K562 (cell line): ENCODE measurements at regions not wholly inside any gene's neighbourhood (a gene's known extent, or its start where the extent isn't known, plus 50 kb on each side); places are given as distances from the start of the nearest gene placed in this dataset.

Experiments
- ATAC-seq: fragments of 200-7000 bp; cut with Tn5 transposase; 3 replicates; pipeline ENCODE4 v1.9.1; 2020; ENCODE audit warnings: moderate library complexity
- BruUV-seq: library from RNA; stranded (reverse); fragments of 400-500 nt; replicated peaks from 2 replicates; lab custom pipeline; 2021; lab: Mats Ljungman, UMichigan
- CTCF ChIA-PET: fragments of 300-600 bp; formaldehyde crosslinking; extraction: SDS; loops from one replicate; lab custom pipeline; 2021; ENCODE audit warnings: low intra/inter-chr PET ratio; lab: Yijun Ruan, JAX
- POLR2A ChIA-PET: fragments of 300-600, 350-650 bp; sonication (Branson Sonifier 250); formaldehyde crosslinking; extraction: SDS; loops from one replicate; lab custom pipeline; 2021; ENCODE audit warnings: antibody characterized with exemption, inconsistent platforms; lab: Yijun Ruan, JAX
- DNase-seq, 4 experiments: peaks; one replicate each; pipeline versions ENCODE4 v3.0.0 to v3.0.0-alpha.2; 2011 to 2018; ENCODE audit warnings: low spot score in 3 of 4, mixed read lengths in 3 of 4; ENCODE audit errors: extremely low read depth in 1 of 4
- FAIRE-seq: peaks from 2 replicates; lab custom pipeline; 2011; peaks lifted over from hg19 to GRCh38; lab: Jason Lieb, UNC
- H2AFZ ChIP-seq: 2 replicates; pipeline ENCODE4 v1.6.0; 2011; ENCODE audit warnings: low read depth, low read length, control low read depth, inconsistent platforms
- H3K27ac ChIP-seq: fragments of 200-600 bp; 3 replicates; pipeline ENCODE4 v1.8.0; 2011; ENCODE audit warnings: low read depth, mild to moderate bottlenecking, control low read depth, inconsistent platforms, low read length, moderate library complexity, mixed read lengths; ENCODE audit errors: extremely low read depth
- H3K27me3 ChIP-seq, 2 experiments: fragments of 300-600 bp in 1 of 2; 2 replicates in 1 of 2; 3 replicates in 1 of 2; pipeline versions ENCODE4 v1.6.0 to v1.8.0; 2011; ENCODE audit warnings: inconsistent platforms in 2 of 2, low read length in 2 of 2, mild to moderate bottlenecking in 1 of 2, mixed read lengths in 1 of 2, moderate library complexity in 1 of 2; ENCODE audit not compliant: control insufficient read depth in 2 of 2, insufficient read depth in 2 of 2
- H3K36me3 ChIP-seq: fragments of 300-600 bp; 3 replicates; pipeline ENCODE4 v1.8.0; 2011; ENCODE audit warnings: mild to moderate bottlenecking, low read length, inconsistent platforms; ENCODE audit not compliant: control insufficient read depth, insufficient read depth
- H3K4me1 ChIP-seq, 2 experiments: fragments of 200-600 bp in 1 of 2; replicated peaks in 1 of 2; 2 replicates in 1 of 2; 3 replicates in 1 of 2; pipeline versions ENCODE4 v1.5.1 to v1.8.0; 2011; ENCODE audit warnings: inconsistent platforms in 2 of 2, low read length in 2 of 2, mild to moderate bottlenecking in 1 of 2, mixed read lengths in 1 of 2, moderate library complexity in 1 of 2; ENCODE audit not compliant: control insufficient read depth in 2 of 2, insufficient read depth in 2 of 2
- H3K4me2 ChIP-seq: 2 replicates; pipeline ENCODE4 v1.6.1; 2011; ENCODE audit warnings: low read length, control low read depth, inconsistent platforms, mixed read lengths; ENCODE audit not compliant: insufficient read depth
- H3K4me3 ChIP-seq: fragments of 200-600 bp; sonication (generic), shearing (Covaris generic); 2 replicates; pipeline ENCODE4 v1.5.1; 2016; ENCODE audit warnings: control low read depth, inconsistent platforms
- H3K79me2 ChIP-seq: fragments of 200-600 bp; 3 replicates; pipeline ENCODE4 v1.8.0; 2011; ENCODE audit warnings: low read length, inconsistent platforms; ENCODE audit not compliant: control insufficient read depth, insufficient read depth
- H3K9ac ChIP-seq, 2 experiments: 2 replicates each; pipeline versions ENCODE4 v1.6.0 to v1.6.1; 2011; ENCODE audit warnings: low read depth in 2 of 2, low read length in 2 of 2, control low read depth in 1 of 2, inconsistent platforms in 1 of 2, mild to moderate bottlenecking in 1 of 2, mixed read lengths in 1 of 2; ENCODE audit not compliant: insufficient read depth in 1 of 2
- H3K9me1 ChIP-seq: one replicate; pipeline ENCODE4 v1.6.0; 2011; ENCODE audit warnings: inconsistent platforms, mild to moderate bottlenecking, low read length, moderate library complexity; ENCODE audit not compliant: control insufficient read depth, insufficient read depth
- H3K9me3 ChIP-seq: replicated peaks from 2 replicates; pipeline ENCODE4 v1.5.1; 2011; ENCODE audit warnings: low read depth, low read length, inconsistent platforms; ENCODE audit not compliant: control insufficient read depth, insufficient read depth
- H4K20me1 ChIP-seq: replicated peaks from 2 replicates; pipeline ENCODE4 v1.6.1; 2011; ENCODE audit warnings: low read length, inconsistent platforms, mixed read lengths; ENCODE audit not compliant: control insufficient read depth, insufficient read depth
- BHLHE40 ChIP-seq: IDR thresholded peaks from 2 replicates; pipeline ENCODE4 v1.6.1; 2011; ENCODE audit warnings: low read length, improper control_type of control experiment
- FOXJ2 ChIP-seq: fragments of 200-800 bp; sonication (Bioruptor generic); IDR thresholded peaks from 2 replicates; pipeline ENCODE4 v1.6.1; 2016; ENCODE audit warnings: missing genetic modification characterization, missing compliant biosample characterization
- PRPF4 ChIP-seq: fragments of 200-400 bp; formaldehyde crosslinking; IDR thresholded peaks from one replicate; pipeline ENCODE4 v1.6.1; 2017; ENCODE audit warnings: low read length, low read depth, mild to moderate bottlenecking; ENCODE audit not compliant: insufficient read depth, poor library complexity, severe bottlenecking
- ZNF778 ChIP-seq: fragments of 450-650 bp; formaldehyde crosslinking; IDR thresholded peaks from 2 replicates; pipeline ENCODE4 v1.4.0; 2020; ENCODE audit warnings: mild to moderate bottlenecking, moderate library complexity
- WGBS: fragments of 100-300 bp; shearing (Covaris generic); methylation state at CpG from one replicate; pipeline ENCODE4 v1.1.6; 2016; ENCODE audit warnings: low coverage, mixed read lengths; ENCODE audit not compliant: insufficient coverage; ENCODE audit errors: missing lambda C conversion rate; 5-methylcytosine and 5-hydroxymethylcytosine counted together
- in situ Hi-C: fragments of 300-500 bp; cut with MboI; formaldehyde crosslinking; loops from 4 replicates; pipeline ENCODE4 v1.15.0; 2018; ENCODE audit warnings: inconsistent platforms, mixed read lengths
- intact Hi-C: fragments of 100-400 bp; cut with micrococcal nuclease; formaldehyde crosslinking; loops from 2 replicates; pipeline ENCODE4 v1.14.2; 2022

DNA sequence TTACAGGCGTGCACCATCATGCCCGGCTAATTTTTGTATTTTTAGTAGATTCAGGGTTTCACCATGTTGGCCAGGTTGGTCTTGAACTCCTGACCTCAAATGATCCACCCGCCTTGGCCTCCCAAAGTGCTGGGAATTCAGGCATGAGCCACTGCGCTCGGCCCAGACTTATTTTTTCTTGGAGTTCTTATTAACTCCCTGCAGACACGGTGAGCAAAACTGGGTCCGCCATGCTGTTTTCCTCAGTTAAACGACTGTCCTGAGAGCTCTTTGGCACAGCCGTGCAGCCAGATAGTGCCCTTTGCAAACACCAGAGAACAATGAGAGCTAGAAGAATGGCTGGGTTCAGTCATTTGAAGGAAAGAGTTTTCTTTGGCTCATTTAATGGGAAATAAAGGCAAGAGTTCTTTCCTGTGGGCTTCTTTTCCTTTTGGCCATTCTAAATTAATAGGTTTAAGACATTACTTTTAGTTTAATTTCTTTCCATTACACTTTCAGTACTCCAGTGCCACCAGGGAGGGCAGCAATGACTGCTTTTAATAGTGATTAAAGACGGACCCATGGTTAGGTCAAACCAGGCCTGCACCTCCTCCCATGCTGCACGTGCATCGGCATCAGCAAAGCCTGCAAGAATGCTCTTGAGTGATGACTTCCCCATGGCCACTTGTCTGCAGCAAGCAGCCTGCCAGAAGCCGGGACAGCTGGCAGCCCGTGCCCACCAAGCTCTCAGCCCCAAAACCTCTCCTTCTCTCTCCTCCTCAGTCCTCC, 60.7 kb downstream of the VCPKMT start:
- no peaks in the 10 kb centered on the region for H3K79me2 ChIP-seq
- no peak for DNase-seq
- H3K27me3 ChIP-seq: no peaks in the 10 kb centered on the region
- intact Hi-C loops (no loop called here), in situ Hi-C loops (no loop called here)
- no peaks in the 10 kb centered on the region for H3K36me3 ChIP-seq
- no TSS peak for BruUV-seq
- peaks cover 15 to 32% of the 10 kb centered on the region in 2 experiments for H3K4me1 ChIP-seq
- ChIA-PET POLR2A (no interaction called here), CTCF (no interaction called here)
- ATAC-seq: no peak
- no peak overlapping the region for H3K9ac ChIP-seq
- peak overlapping the region; percentile 82; the same call in 1 of the 2 replicates for H2AFZ ChIP-seq
- H3K9me1 ChIP-seq: no peaks in the 10 kb centered on the region
- TF ChIP-seq BHLHE40 (peak; percentile 39; the same call in 1 of the 2 replicates), FOXJ2 (no peak), PRPF4 (no peak)
- TF ChIP-seq, all 486 proteins: peak for 1
- 88% methylated on average over 10 of the region's 14 CpGs for WGBS
- Histone ChIP-seq H3K4me3 (no peak overlapping the region), H3K27ac (no peak overlapping the region), H3K9me3 (no peaks in the 10 kb centered on the region), H4K20me1 (no peaks in the 10 kb centered on the region), H3K4me2 (no peak overlapping the region)
- FAIRE-seq: no peak

DNA sequence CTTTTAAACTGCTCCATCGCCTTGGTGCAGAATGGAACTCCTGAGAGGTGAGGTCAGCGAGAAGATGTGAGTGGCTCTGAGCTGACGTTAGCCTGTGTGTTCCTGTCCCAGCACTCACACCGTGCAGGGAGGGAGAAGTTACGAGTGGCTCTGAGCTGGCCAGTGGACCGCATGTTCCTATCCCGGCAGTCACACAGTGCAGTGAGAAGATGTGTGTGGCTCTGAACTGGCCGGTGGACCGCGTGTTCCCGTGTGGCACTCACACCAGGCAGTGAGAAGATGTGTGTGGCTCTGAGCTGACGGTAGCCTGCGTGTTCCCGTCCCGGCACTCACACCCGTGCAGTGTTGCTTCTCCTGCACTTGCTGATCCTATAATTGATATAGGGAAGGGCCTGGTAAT, 59.9 kb downstream of the VCPKMT start:
- no peak for FAIRE-seq
- CTCF ChIA-PET: no interaction called here
- Histone ChIP-seq H3K4me1 (peaks cover 22 to 39% of the 10 kb centered on the region in 2 experiments), H3K9me3 (no peaks in the 10 kb centered on the region), H3K27ac (no peak overlapping the region; the same call in 2 of the 3 replicates), H4K20me1 (no peaks in the 10 kb centered on the region), H3K9me1 (no peaks in the 10 kb centered on the region), H3K4me2 (no peak overlapping the region), H3K36me3 (no peaks in the 10 kb centered on the region), H3K4me3 (no peak overlapping the region), H3K79me2 (no peaks in the 10 kb centered on the region), H3K27me3 (no peaks in the 10 kb centered on the region), H2AFZ (peak overlapping the region; percentile 82), H3K9ac (peak overlapping the region in 1 of 2 experiments; percentile 64; a peak in 2 of 4 replicates)
- 57% methylated on average over 11 of the region's 16 CpGs for WGBS
- no peak for DNase-seq
- BruUV-seq: no TSS peak
- in situ Hi-C loops (no loop called here), intact Hi-C loops (no loop called here)
- POLR2A ChIA-PET: no interaction called here
- peak; percentile 10; the same call in 1 of the 3 replicates for ATAC-seq
- no peak for TF ChIP-seq ZNF778 (CRISPR knock-in tag)
